ENCODE measurements at regions not wholly inside any gene's neighbourhood (a gene's known extent, or its start where the extent isn't known, plus 50 kb on each side); places are given as distances from the start of the nearest gene placed in this dataset.

DNA sequence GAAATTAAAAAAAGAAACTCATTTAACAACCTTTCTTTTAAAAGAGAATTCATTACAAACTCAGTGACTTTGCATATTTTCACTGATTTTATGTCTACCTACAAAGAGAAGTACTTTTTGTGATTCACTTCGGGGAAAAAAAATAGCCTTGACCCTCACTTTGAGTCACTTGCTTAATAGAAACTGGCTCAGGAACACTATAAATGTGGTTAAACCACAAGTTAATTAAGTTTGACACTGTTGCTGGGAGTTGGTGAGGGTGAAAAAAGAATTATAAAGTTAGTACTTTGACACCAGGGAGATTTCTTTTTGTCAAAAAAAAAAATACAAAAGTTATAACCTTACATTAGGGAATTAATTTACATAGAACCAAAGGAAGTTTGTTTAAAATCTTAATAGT lies 810.9 kb downstream of the NR2F2 start:
- DNase-seq (ENCODE audit: low read depth), result no peak
- TF ChIP-seq, protein P1, sequence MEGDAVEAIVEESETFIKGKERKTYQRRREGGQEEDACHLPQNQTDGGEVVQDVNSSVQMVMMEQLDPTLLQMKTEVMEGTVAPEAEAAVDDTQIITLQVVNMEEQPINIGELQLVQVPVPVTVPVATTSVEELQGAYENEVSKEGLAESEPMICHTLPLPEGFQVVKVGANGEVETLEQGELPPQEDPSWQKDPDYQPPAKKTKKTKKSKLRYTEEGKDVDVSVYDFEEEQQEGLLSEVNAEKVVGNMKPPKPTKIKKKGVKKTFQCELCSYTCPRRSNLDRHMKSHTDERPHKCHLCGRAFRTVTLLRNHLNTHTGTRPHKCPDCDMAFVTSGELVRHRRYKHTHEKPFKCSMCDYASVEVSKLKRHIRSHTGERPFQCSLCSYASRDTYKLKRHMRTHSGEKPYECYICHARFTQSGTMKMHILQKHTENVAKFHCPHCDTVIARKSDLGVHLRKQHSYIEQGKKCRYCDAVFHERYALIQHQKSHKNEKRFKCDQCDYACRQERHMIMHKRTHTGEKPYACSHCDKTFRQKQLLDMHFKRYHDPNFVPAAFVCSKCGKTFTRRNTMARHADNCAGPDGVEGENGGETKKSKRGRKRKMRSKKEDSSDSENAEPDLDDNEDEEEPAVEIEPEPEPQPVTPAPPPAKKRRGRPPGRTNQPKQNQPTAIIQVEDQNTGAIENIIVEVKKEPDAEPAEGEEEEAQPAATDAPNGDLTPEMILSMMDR (conservative IDR thresholded peaks at IDR 0.05; ENCODE audit: low read depth, low read length), result no peak
- no peak overlapping the region for H3K4me3 ChIP-seq (ENCODE audit: low read depth, low read length)

DNA sequence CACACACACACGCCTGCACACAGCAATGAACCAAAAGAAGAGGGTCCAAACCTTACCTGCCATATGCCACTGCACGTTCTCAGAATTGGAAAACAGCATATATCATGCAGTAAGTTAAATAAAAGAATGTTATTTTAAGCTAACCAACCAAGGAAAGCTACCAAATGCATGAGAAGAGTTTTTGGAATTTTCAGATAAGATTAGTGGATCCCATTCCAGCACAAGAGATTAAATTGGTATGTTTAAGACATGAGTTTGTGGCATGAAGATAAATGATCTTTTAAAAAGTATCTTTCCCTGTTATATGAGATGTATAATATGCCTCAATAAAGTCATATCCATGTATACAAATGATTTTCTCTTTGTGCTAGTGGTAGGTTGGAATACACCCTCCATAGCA lies 811.4 kb downstream of the NR2F2 start:
- TF ChIP-seq, protein P1 (conservative IDR thresholded peaks at IDR 0.05; ENCODE audit: low read depth, low read length), result no peak
- H3K4me3 ChIP-seq (ENCODE audit: low read depth, low read length), result no peak overlapping the region

DNA sequence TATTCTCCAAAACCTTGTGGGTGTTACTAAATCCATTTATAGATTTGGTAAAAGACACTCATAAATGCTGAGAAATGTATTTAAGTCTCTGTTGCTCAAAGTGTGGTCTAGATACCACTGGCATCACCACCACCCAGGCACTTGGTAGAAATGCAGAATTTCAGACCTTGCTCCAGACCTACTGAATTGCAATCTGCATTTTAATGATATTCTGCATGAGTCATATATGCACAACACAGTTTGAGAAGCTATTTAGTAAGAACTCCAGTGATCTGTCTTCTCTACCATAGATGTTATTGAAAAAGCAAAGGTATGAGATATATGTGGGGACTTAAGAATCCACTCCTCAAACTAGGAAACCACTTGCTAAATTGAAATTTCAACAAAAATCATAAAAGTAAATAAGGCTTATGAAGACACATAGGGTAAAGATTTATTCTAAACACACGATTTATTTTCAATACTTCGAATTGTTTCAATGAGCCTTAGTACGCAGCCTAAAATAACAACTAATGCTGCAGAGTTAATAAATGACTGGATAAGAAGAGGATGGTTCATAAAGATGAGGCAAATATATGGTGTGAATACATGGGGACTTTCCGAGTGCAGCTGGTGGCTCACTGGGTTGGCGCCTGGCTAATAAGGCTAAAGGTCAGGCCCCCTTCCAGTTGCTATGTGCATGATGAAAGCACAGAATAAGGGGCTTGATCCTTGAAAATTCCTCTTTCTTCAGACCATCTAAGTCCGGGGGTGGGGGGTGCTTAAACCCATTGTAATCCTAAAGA lies 813.3 kb downstream of the NR2F2 start:
- DNase-seq (ENCODE audit: low read depth), result no peak
- TF ChIP-seq, protein P1 (conservative IDR thresholded peaks at IDR 0.05; ENCODE audit: low read depth, low read length), result no peak
- H3K4me3 ChIP-seq (ENCODE audit: low read depth, low read length), result no peak overlapping the region

More for the DNA sequence above, 811.4 kb downstream of the NR2F2 start:
- DNase-seq (ENCODE audit: low read depth), result no peak

DNA sequence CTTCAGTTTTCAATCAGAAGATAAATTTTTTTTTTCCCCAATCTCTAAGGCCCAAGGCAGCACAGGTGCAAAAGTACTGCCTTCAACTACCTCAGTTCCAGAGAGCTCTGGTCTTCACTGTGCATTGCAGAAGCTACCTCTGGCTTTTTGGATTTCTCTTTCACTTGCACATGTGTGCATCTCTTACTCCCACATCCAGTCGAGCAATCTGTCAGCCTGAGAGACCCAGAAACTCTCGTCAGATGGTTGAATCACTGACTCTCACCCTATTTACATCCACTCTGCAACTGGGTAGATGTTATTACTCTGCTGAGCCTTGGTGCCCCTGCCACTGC lies 813.8 kb downstream of the NR2F2 start:
- no peak for DNase-seq (ENCODE audit: low read depth)
- H3K4me3 ChIP-seq (ENCODE audit: low read depth, low read length), result no peak overlapping the region
- TF ChIP-seq, protein P1 (conservative IDR thresholded peaks at IDR 0.05; ENCODE audit: low read depth, low read length), result no peak

DNA sequence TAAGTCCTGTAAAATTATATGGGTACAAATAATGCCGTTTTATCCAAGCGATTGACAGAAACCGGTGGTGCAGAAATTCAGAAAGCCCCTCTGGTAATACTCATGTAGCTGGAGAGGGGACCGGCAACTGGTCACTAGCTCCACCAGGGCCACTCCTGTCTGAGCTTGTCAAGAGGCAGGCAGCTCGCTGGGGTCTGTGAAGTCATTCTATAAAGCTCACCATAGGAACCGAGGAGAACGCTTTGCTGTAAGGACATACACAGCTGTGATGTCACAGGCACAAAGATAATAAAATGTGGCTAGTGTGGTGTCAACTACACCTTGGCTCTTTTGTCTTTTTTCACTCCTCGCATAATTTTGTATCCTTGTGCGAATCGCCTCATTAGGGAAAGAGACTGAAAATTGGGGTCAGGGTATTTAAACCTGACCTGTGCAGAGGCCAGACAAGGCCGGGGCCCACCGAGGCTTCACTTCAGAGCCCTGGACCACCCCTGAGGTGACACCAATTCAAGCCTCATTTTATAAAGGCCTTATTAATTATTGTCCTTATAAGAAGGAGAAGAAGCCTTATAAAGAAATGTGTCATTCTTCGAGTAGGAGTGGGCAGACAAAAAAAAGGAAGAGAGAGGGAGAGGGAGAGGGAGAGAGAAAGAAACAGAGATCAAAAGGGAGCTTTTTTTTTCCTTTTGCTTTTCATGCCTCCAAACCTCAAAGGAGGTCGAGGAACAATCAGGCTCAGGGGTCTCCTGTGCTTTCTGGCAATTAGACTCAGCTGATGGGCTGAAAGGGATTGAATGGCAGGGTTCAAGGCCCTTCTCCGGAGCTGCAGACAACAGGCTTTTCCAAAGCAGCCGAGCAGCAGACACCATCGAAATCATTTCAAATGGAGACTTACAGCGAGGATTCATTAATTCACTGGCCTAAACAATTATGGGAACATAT lies 813.3 kb upstream of the ARRDC4 start:
- no peak overlapping the region for H3K4me3 ChIP-seq (ENCODE audit: low read depth, low read length)

DNA sequence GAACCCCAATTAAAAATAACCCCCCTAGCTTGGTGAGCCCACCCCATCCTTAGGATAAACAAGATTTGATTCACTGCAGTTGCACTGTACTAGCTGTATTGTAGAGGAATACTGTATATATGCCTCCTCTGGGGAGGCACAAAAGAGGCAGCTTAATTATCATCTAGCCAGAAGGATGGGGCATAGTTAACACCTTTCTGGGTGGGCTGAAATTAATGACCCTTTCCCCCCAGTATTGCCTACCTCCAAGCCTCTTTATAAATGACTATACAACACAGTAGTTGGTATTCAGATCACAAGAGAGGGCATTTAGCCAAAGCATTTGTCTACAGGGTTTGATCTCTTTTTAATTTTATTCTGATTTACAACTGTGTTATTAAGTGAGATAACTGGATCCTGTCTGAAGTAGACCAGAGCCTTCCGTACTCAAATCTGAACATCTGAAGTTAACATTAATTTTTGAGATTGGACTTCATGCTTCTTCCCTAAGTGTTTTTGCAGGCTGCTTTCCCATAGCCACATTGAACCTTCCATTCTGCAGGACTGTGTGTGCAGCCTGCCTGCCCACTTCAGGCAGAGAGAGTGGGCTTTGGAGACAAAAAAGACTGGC lies 807.0 kb upstream of the ARRDC4 start:
- no peak for DNase-seq (ENCODE audit: low read depth)
- no peak overlapping the region for H3K4me3 ChIP-seq (ENCODE audit: low read depth, low read length)
- TF ChIP-seq, protein P1 (conservative IDR thresholded peaks at IDR 0.05; ENCODE audit: low read depth, low read length), result no peak

More for the DNA sequence above, 813.3 kb upstream of the ARRDC4 start:
- TF ChIP-seq, protein P1 (conservative IDR thresholded peaks at IDR 0.05; ENCODE audit: low read depth, low read length), result no peak
- no peak for DNase-seq (ENCODE audit: low read depth)
